IPS-18a (cell line): ENCODE measurements at regions not wholly inside any gene's neighbourhood (a gene's known extent, or its start where the extent isn't known, plus 50 kb on each side); places are given as distances from the start of the nearest gene placed in this dataset.

Source experiments
- H3K27ac ChIP-seq: one replicate; pipeline ENCODE4 v1.5.1; 2013; ENCODE audit warnings: low read length
- H3K27me3 ChIP-seq: one replicate; pipeline ENCODE4 v1.6.1; 2013; ENCODE audit warnings: mild to moderate bottlenecking, low read length; ENCODE audit not compliant: control insufficient read depth, insufficient read depth
- H3K36me3 ChIP-seq: one replicate; pipeline ENCODE4 v1.6.1; 2013; ENCODE audit warnings: low read depth, low read length; ENCODE audit not compliant: control insufficient read depth
- H3K4me1 ChIP-seq: one replicate; pipeline ENCODE4 v1.6.1; 2013; ENCODE audit warnings: low read depth, low read length; ENCODE audit not compliant: control insufficient read depth
- H3K4me3 ChIP-seq: one replicate; pipeline ENCODE4 v1.5.1; 2013; ENCODE audit warnings: low read length
- H3K9ac ChIP-seq: one replicate; pipeline ENCODE4 v1.6.1; 2013; ENCODE audit warnings: mild to moderate bottlenecking, low read length, moderate library complexity
- H3K9me3 ChIP-seq: one replicate; pipeline ENCODE4 v1.6.1; 2013; ENCODE audit warnings: low read depth, low read length; ENCODE audit not compliant: control insufficient read depth

DNA sequence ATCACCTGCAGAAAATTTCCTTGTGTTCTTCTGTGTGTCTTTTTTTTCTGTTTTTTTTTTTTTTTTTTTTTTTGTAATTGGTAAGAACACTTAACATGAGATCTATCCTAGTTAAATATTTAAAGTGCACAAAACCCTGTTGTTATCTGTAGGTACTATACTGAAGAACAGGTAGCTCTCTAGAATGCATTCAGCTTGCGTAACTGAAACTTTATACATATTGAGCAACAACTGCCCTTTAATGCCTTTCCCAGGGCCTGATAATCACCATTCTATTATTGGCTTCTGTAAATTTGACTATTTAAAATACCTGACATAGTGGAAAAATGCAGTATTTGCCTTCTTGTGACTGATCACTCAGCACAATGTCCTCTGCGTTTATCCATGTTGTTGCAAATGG, 701.8 kb downstream of the SUCLG1 start:
- H3K4me1 ChIP-seq: no peaks in the 10 kb centered on the region
- peaks cover 8% of the 10 kb centered on the region for H3K9me3 ChIP-seq
- no peak overlapping the region for H3K9ac ChIP-seq
- H3K36me3 ChIP-seq: no peaks in the 10 kb centered on the region
- H3K4me3 ChIP-seq: no peak overlapping the region
- no peak overlapping the region for H3K27ac ChIP-seq
- H3K27me3 ChIP-seq: no peaks in the 10 kb centered on the region

DNA sequence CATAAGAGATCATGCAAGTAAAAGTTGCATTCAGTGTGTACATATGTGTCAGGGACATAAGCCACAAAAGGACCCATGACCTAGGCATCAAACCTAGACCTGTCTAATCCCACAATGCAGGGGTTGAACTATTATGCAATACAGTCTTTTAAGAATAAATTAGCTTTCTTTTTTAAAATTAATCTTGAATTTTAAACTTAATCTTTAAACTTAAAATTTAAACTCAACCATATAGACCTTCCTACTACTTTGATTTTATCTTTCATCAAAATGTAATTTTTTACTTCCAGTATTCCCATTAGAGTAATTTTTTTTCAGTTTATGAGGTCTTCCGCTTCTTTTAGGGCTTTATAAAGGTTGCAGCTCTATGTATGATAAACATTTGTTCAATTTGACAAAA, 702.9 kb downstream of the SUCLG1 start:
- Histone ChIP-seq H3K27me3 (no peaks in the 10 kb centered on the region), H3K36me3 (no peaks in the 10 kb centered on the region), H3K9me3 (peaks cover 8% of the 10 kb centered on the region), H3K9ac (no peak overlapping the region), H3K27ac (no peak overlapping the region), H3K4me3 (no peak overlapping the region), H3K4me1 (no peaks in the 10 kb centered on the region)

DNA sequence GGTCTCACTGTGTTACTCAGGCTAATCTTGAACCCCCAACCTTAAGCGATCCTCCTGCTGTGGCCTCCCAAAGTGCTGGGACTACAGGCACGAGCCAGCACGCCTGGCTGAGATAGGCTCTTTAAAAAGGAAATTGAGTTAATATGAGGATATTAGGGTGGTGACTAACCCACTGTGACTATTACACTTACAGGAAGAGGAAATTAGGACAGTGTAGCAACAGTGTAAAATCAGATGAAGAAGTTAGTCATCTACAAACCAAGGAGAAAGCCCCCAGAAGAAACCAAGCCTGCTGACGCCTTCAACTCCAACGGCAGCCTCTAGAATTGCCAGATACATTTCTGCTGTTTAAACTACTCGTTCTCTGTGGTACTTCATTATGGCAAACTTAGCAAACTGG, 711.9 kb downstream of the SUCLG1 start:
- H3K27me3 ChIP-seq: no peaks in the 10 kb centered on the region
- no peaks in the 10 kb centered on the region for H3K36me3 ChIP-seq
- peaks cover 9% of the 10 kb centered on the region for H3K4me1 ChIP-seq
- H3K9me3 ChIP-seq: no peaks in the 10 kb centered on the region
- no peak overlapping the region for H3K9ac ChIP-seq
- no peak overlapping the region for H3K4me3 ChIP-seq
- H3K27ac ChIP-seq: no peak overlapping the region

DNA sequence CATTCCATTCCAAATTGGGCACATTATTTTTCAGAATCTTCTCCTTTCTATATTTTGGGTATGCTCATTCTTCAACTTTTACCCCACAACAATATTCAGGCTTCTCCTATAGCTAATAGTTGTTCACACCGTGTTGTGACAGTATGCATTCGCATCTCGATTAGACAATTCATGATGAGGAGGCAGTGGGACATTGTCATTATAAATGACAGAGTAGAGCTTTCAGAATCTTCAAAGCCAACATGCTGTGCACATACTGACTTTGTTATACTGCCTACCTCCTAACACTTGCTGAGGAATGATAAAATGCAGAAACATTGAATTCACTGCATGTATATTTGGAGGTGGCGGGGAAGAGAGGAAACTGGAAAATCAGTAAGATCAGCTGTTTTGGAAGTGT, 714.2 kb downstream of the SUCLG1 start:
- H3K27me3 ChIP-seq: no peaks in the 10 kb centered on the region
- H3K36me3 ChIP-seq: no peaks in the 10 kb centered on the region
- H3K27ac ChIP-seq: no peak overlapping the region
- H3K4me1 ChIP-seq: peaks cover 9% of the 10 kb centered on the region
- H3K9ac ChIP-seq: no peak overlapping the region
- peaks cover 3% of the 10 kb centered on the region for H3K9me3 ChIP-seq
- no peak overlapping the region for H3K4me3 ChIP-seq

DNA sequence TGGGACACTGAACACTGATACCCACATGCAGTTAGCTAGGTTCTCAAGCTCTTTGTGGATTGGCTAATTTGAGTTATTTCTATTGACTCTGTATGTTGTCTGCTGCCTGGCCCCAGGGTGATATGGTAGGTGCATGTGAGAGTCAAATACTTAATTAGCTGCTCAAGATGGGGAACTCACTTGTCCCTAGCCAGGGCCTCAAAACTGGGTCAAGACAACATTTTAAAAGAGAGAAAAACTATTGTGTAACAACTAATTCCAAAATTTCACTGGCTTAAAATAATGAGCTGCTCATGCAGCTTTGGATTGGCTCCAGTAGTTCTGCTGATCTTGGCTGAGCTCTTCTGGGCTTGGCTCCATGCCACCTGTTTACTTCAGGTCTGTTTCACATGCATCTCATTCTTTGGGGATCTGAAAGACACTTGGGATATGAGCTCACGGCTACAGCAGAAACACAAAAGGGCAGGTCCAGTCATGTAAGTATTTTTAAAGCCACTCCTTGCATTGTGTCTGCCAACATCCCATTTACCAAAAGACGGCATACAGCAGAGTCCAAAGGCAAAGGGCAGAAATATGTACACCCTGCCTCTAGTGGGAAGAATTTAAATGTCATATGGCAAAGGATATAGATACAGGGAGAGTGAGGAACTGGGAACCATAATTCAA, 716.8 kb downstream of the SUCLG1 start:
- Histone ChIP-seq H3K27me3 (no peaks in the 10 kb centered on the region), H3K9ac (no peak overlapping the region), H3K4me1 (peaks cover 9% of the 10 kb centered on the region)

DNA sequence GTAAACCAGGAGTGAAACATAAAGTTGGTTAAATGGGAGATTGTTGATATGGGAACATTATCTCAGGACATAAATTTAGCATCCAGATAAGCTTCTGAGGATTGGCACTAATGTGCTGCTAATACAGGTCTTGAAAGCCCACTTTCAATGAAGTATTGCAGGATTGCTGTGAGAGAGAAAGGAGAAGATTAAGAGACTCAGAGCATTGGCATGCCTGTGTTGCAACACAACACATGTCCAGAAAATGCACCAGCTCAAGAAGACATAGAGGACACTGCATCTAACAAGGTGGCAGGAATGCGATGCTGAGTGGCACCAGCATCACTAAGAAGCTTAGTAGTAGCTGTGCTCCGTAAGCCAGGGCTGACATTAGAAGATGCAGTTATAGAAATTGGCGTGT, 728.9 kb downstream of the SUCLG1 start:
- Histone ChIP-seq H3K4me1 (no peaks in the 10 kb centered on the region), H3K9me3 (no peaks in the 10 kb centered on the region), H3K9ac (no peak overlapping the region), H3K27me3 (no peaks in the 10 kb centered on the region), H3K27ac (no peak overlapping the region), H3K4me3 (no peak overlapping the region), H3K36me3 (no peaks in the 10 kb centered on the region)

More for the DNA sequence above, 716.8 kb downstream of the SUCLG1 start:
- Histone ChIP-seq H3K4me3 (no peak overlapping the region), H3K36me3 (no peaks in the 10 kb centered on the region), H3K9me3 (peaks cover 10% of the 10 kb centered on the region), H3K27ac (no peak overlapping the region)

DNA sequence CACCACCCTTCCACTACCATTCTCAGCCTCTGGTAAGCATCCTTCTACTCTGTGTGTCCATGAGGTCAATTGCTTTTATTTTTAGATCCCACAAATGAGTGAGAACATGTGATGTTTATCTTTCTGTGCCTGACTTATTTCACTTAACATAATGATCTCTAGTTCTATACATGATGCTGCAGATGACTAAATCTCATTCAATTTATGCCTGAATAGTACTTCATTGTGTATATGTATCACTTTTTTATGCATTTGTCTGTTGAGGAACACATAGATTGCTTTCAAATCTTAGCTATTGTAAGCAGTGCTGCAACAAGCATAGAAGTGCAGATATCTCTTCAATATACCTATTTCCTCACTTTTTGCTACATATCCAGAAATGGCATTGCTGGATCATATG, 733.3 kb downstream of the SUCLG1 start:
- no peak overlapping the region for H3K4me3 ChIP-seq
- no peaks in the 10 kb centered on the region for H3K27me3 ChIP-seq
- no peak overlapping the region for H3K27ac ChIP-seq
- no peaks in the 10 kb centered on the region for H3K36me3 ChIP-seq
- no peaks in the 10 kb centered on the region for H3K4me1 ChIP-seq
- no peaks in the 10 kb centered on the region for H3K9me3 ChIP-seq
- no peak overlapping the region for H3K9ac ChIP-seq

DNA sequence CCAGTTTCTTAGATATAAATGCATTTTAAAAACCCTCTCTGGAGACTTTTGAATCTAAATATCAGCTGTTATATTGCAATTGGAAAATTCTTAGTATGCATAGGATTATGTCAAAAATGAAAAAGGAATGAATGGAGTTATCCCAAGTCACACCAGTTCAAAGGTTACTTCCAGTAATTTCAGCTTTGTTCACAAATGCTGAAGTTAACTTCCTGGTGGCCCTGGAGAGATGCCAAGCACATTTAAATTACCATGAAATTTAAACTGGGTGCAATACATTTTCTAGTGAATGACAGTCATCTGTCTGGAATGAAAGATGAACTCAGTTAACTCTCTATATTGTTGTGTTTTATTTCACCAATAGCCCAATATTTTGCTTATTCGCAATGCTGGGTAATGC, 753.9 kb downstream of the SUCLG1 start:
- H3K36me3 ChIP-seq: no peaks in the 10 kb centered on the region
- H3K9ac ChIP-seq: no peak overlapping the region
- no peak overlapping the region for H3K27ac ChIP-seq
- H3K4me3 ChIP-seq: no peak overlapping the region
- H3K4me1 ChIP-seq: no peaks in the 10 kb centered on the region
- H3K9me3 ChIP-seq: no peaks in the 10 kb centered on the region
- H3K27me3 ChIP-seq: no peaks in the 10 kb centered on the region

DNA sequence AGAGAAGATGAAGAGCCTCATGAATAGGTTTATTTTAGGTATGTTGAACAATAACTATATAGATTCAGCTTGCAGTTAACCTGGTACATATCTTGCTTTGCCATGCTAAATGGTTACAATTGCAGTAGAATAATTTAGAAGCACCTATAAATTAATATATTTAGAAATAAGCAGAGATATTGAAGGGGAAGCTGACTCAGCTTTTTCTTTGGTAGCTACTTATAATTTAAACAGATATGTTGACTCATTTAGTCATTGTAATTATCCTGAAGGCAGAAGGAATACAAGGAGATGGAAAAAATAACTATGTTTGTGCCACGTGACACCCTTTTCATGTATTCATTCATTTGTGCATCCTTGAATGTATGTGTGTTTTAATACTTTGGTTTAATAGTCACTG, 755.5 kb downstream of the SUCLG1 start:
- no peak overlapping the region for H3K9ac ChIP-seq
- H3K36me3 ChIP-seq: no peaks in the 10 kb centered on the region
- H3K4me1 ChIP-seq: no peaks in the 10 kb centered on the region
- H3K9me3 ChIP-seq: no peaks in the 10 kb centered on the region
- H3K27me3 ChIP-seq: no peaks in the 10 kb centered on the region
- no peak overlapping the region for H3K27ac ChIP-seq
- H3K4me3 ChIP-seq: no peak overlapping the region

DNA sequence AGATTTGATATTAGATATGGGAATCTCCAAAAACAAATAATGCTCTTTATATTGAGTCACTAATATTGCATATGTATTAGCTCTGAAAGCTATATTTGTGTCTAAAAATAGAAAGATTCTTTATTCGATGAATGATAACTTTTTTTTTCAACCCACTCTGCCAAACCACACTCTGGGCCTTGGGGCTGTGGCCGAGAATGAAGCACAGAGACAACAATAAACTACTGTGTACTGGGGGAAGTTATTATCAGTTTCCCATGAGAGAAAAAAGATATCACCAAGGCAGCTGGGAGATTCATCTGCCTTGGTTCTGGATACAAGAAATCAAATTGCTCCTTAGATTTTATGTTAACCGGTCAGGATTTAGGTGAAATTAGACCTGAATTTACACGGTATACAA, 762.2 kb downstream of the SUCLG1 start:
- Histone ChIP-seq H3K27me3 (no peaks in the 10 kb centered on the region), H3K27ac (no peak overlapping the region), H3K4me3 (no peak overlapping the region), H3K9ac (no peak overlapping the region), H3K9me3 (no peaks in the 10 kb centered on the region), H3K4me1 (no peaks in the 10 kb centered on the region), H3K36me3 (no peaks in the 10 kb centered on the region)

DNA sequence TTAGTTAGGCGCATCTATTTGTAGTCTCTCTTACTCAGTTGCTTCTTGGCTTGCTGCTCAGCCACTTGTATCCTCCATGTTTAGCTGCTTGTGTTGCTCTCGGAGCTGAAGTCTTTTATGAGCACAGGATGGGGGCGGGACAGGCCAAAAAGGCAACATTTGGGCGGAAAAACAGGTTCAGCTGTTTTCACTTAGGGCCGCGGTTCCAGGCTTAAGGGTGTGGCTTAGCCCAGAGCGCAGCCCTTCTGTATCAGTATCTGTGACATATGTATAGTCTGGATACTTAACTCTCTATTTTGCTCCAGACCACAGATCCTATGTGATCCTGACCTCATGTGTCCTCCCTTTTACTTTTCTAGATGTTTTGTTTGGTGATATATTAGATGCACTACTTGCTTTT, 763.5 kb downstream of the SUCLG1 start:
- no peaks in the 10 kb centered on the region for H3K4me1 ChIP-seq
- H3K4me3 ChIP-seq: no peak overlapping the region
- H3K9me3 ChIP-seq: no peaks in the 10 kb centered on the region
- H3K27ac ChIP-seq: no peak overlapping the region
- H3K36me3 ChIP-seq: no peaks in the 10 kb centered on the region
- H3K27me3 ChIP-seq: no peaks in the 10 kb centered on the region
- H3K9ac ChIP-seq: no peak overlapping the region

DNA sequence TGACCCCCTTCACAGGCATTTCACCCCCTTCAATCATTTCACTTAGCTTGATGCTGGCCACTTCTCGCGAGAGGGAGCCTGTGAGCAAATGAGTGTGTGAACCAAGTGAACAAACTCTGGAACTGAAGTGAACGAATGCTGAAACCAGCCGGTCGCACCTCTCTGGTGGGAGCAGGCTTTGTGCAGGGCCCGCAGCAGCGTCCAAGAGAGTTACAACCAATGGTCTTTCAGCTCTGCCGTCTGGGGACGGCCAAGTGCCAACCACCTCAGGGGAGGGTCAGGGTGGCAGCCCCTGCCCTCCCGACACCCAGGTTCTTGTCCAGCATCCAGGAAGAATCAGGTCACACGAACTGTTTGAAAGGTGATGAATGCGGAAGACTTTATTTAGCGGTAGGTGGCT, 764.0 kb downstream of the SUCLG1 start:
- no peak overlapping the region for H3K4me3 ChIP-seq
- H3K4me1 ChIP-seq: no peaks in the 10 kb centered on the region
- H3K36me3 ChIP-seq: no peaks in the 10 kb centered on the region
- no peak overlapping the region for H3K27ac ChIP-seq
- H3K9ac ChIP-seq: no peak overlapping the region
- no peaks in the 10 kb centered on the region for H3K27me3 ChIP-seq
- no peaks in the 10 kb centered on the region for H3K9me3 ChIP-seq
